H9 (cell line): ENCODE measurements at regions not wholly inside any gene's neighbourhood (a gene's known extent, or its start where the extent isn't known, plus 50 kb on each side); places are given as distances from the start of the nearest gene placed in this dataset.

Experiments
- DNase-seq: peaks from one replicate; pipeline ENCODE4 v3.0.0-alpha.2; 2017
- H2AFZ ChIP-seq: one replicate; pipeline ENCODE4 v1.6.1; 2013; ENCODE audit warnings: mild to moderate bottlenecking, low read length, control low read depth, moderate library complexity
- H2AK5ac ChIP-seq: 2 replicates; pipeline ENCODE4 v1.6.1; 2013; ENCODE audit warnings: low read length, control low read depth, mixed read lengths; ENCODE audit not compliant: insufficient read length
- H2BK120ac ChIP-seq: one replicate; pipeline ENCODE4 v1.6.1; 2013; ENCODE audit warnings: low read depth, mild to moderate bottlenecking, low read length, control low read depth, inconsistent platforms; ENCODE audit not compliant: poor library complexity, severe bottlenecking
- H2BK12ac ChIP-seq: 2 replicates; pipeline ENCODE4 v1.6.1; 2013; ENCODE audit warnings: low read length, control low read depth, mixed read lengths, low read depth; ENCODE audit not compliant: insufficient read length
- H2BK15ac ChIP-seq: 2 replicates; pipeline ENCODE4 v1.6.1; 2013; ENCODE audit warnings: low read depth, low read length, control low read depth
- H2BK20ac ChIP-seq: one replicate; pipeline ENCODE4 v1.6.1; 2013; ENCODE audit warnings: low read depth, mild to moderate bottlenecking, low read length, control low read depth, inconsistent platforms; ENCODE audit not compliant: poor library complexity, severe bottlenecking
- H2BK5ac ChIP-seq: 2 replicates; pipeline ENCODE4 v1.6.1; 2013; ENCODE audit warnings: low read length, control low read depth, mixed read lengths; ENCODE audit not compliant: insufficient read length
- H3K14ac ChIP-seq: 2 replicates; pipeline ENCODE4 v1.6.1; 2013; ENCODE audit warnings: low read length, control low read depth; ENCODE audit not compliant: insufficient read depth
- H3K18ac ChIP-seq: 2 replicates; pipeline ENCODE4 v1.6.1; 2013; ENCODE audit warnings: low read depth, mild to moderate bottlenecking, mixed read lengths, low read length, control low read depth; ENCODE audit not compliant: insufficient read length
- H3K23ac ChIP-seq: 2 replicates; pipeline ENCODE4 v1.6.1; 2013; ENCODE audit warnings: low read length, control low read depth, mixed read lengths, low read depth; ENCODE audit not compliant: insufficient read length
- H3K23me2 ChIP-seq: 2 replicates; pipeline ENCODE4 v1.6.1; 2013; ENCODE audit warnings: low read depth, mild to moderate bottlenecking, mixed read lengths, low read length, control low read depth; ENCODE audit not compliant: insufficient read length, poor library complexity, severe bottlenecking
- H3K27ac ChIP-seq: 2 replicates; pipeline ENCODE4 v1.5.1; 2013; ENCODE audit warnings: low read length, control low read depth, mixed read lengths, low read depth; ENCODE audit not compliant: insufficient read length
- H3K27me3 ChIP-seq: 2 replicates; pipeline ENCODE4 v1.6.1; 2013; ENCODE audit warnings: low read length, control low read depth, inconsistent platforms; ENCODE audit not compliant: insufficient read depth
- H3K4ac ChIP-seq: 2 replicates; pipeline ENCODE4 v1.6.1; 2013; ENCODE audit warnings: low read depth, mild to moderate bottlenecking, control low read depth, inconsistent platforms, low read length, moderate library complexity
- H3K4me1 ChIP-seq: 2 replicates; pipeline ENCODE4 v1.6.1; 2013; ENCODE audit warnings: low read length, control low read depth, inconsistent platforms; ENCODE audit not compliant: insufficient read depth
- H3K4me2 ChIP-seq: 2 replicates; pipeline ENCODE4 v1.6.1; 2013; ENCODE audit warnings: low read length, control low read depth, mixed read lengths; ENCODE audit not compliant: insufficient read length, insufficient read depth
- H3K56ac ChIP-seq: 2 replicates; pipeline ENCODE4 v1.6.1; 2013; ENCODE audit warnings: low read depth, mild to moderate bottlenecking, mixed read lengths, low read length, control low read depth; ENCODE audit not compliant: insufficient read length
- H3K79me1 ChIP-seq: 2 replicates; pipeline ENCODE4 v1.6.1; 2013; ENCODE audit warnings: low read depth, mild to moderate bottlenecking, moderate library complexity, low read length, control low read depth, inconsistent platforms; ENCODE audit not compliant: insufficient read depth, poor library complexity, severe bottlenecking
- H3K79me2 ChIP-seq: 2 replicates; pipeline ENCODE4 v1.6.1; 2013; ENCODE audit warnings: low read length, control low read depth, inconsistent platforms; ENCODE audit not compliant: insufficient read depth
- H3K9ac ChIP-seq: 2 replicates; pipeline ENCODE4 v1.6.1; 2013; ENCODE audit warnings: low read length, control low read depth, mixed read lengths; ENCODE audit not compliant: insufficient read length; ENCODE audit errors: extremely low read depth
- H3K9me3 ChIP-seq: one replicate; pipeline ENCODE4 v1.6.1; 2013; ENCODE audit warnings: low read depth, low read length, inconsistent platforms; ENCODE audit not compliant: control insufficient read depth
- H3T11ph ChIP-seq: one replicate; pipeline ENCODE4 v1.6.1; 2013; ENCODE audit warnings: mild to moderate bottlenecking, low read length, control low read depth, inconsistent platforms
- H4K20me1 ChIP-seq: one replicate; pipeline ENCODE4 v1.6.1; 2013; ENCODE audit not compliant: control insufficient read depth, insufficient read length, insufficient read depth
- H4K5ac ChIP-seq: 2 replicates; pipeline ENCODE4 v1.6.1; 2013; ENCODE audit warnings: low read depth, mild to moderate bottlenecking, mixed read lengths, low read length, control low read depth; ENCODE audit not compliant: insufficient read length
- H4K8ac ChIP-seq: replicated peaks from 2 replicates; pipeline ENCODE4 v1.6.1; 2013; ENCODE audit warnings: low read length, control low read depth, mixed read lengths, low read depth; ENCODE audit not compliant: insufficient read length
- H4K91ac ChIP-seq: 2 replicates; pipeline ENCODE4 v1.6.1; 2013; ENCODE audit warnings: low read depth, mild to moderate bottlenecking, moderate library complexity, mixed read lengths, low read length, control low read depth; ENCODE audit not compliant: insufficient read length
- H3K27ac Mint-ChIP-seq, 3 experiments: 2 replicates in 2 of 3; 3 replicates in 1 of 3; pipeline ENCODE4 v1.8.0; 2020 to 2021; ENCODE audit warnings: mixed read lengths in 3 of 3, mild to moderate bottlenecking in 1 of 3, moderate library complexity in 1 of 3
- H3K27me3 Mint-ChIP-seq: 2 replicates; pipeline ENCODE4 v1.8.0; 2021; ENCODE audit warnings: low read depth, mild to moderate bottlenecking, moderate library complexity, mixed read lengths
- H3K36me3 Mint-ChIP-seq, 3 experiments: 2 replicates in 2 of 3; 3 replicates in 1 of 3; pipeline ENCODE4 v1.8.0; 2020 to 2021; ENCODE audit warnings: low read depth in 3 of 3, mixed read lengths in 3 of 3; ENCODE audit not compliant: insufficient read depth in 1 of 3
- H3K4me1 Mint-ChIP-seq, 2 experiments: 2 replicates each; pipeline ENCODE4 v1.8.0; 2020; ENCODE audit warnings: mixed read lengths in 2 of 2
- H3K4me3 Mint-ChIP-seq, 2 experiments: 2 replicates in 1 of 2; 3 replicates in 1 of 2; pipeline ENCODE4 v1.8.0; 2020 to 2021; ENCODE audit warnings: mild to moderate bottlenecking in 2 of 2, mixed read lengths in 2 of 2, moderate library complexity in 1 of 2
- H3K9me3 Mint-ChIP-seq, 2 experiments: 2 replicates in 1 of 2; 3 replicates in 1 of 2; pipeline ENCODE4 v1.8.0; 2020; ENCODE audit warnings: mild to moderate bottlenecking in 2 of 2, mixed read lengths in 2 of 2, moderate library complexity in 1 of 2
- WGBS: extraction: QIAGEN DNeasy Blood & Tissue Kit; methylation state at CpG from one replicate; pipeline ENCODE4 v1.1.7; 2013; ENCODE audit warnings: missing lambda C conversion rate, low lambda C conversion rate, mixed read lengths; ENCODE audit not compliant: insufficient read length; ENCODE audit errors: extremely low coverage; 5-methylcytosine and 5-hydroxymethylcytosine counted together
- TF ChIP-seq, protein P1 (sequence below): fragments of 200-600 bp; sonication (generic); conservative IDR thresholded peaks from 3 replicates; pipeline ENCODE4 v1.8.0; 2021; ENCODE audit warnings: antibody characterized with exemption, mild to moderate bottlenecking

DNA sequence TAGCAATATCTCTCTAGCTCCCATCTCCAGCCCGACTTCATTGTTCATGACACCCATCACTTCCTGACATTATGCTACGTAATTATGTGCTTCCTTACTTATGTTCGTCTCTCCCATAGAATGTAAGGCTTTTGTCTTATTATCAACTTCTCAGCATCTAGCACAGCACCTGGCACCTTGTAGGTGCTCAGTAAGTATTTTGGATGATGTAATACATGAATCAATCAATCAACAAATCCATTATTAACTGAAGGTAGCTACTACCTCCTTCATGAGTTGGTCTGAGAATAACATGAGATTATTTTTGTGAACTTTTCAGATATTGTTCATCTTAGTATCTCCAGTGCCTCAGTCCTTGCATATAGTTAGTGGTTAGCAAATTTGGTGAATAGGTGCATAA lies 109.3 kb downstream of the EN1 start:
- Histone ChIP-seq H3K18ac (no peak overlapping the region), H2AK5ac (no peak overlapping the region), H4K5ac (no peak overlapping the region), H4K8ac (no peak overlapping the region), H3K79me1 (no peaks in the 10 kb centered on the region), H3K14ac (no peak overlapping the region), H3K4ac (no peak overlapping the region), H2BK20ac (no peak overlapping the region), H4K91ac (no peak overlapping the region), H3K79me2 (no peaks in the 10 kb centered on the region), H2BK15ac (no peak overlapping the region), H3K27me3 (no peaks in the 10 kb centered on the region), H4K20me1 (no peaks in the 10 kb centered on the region), H3K23me2 (no peaks in the 10 kb centered on the region), H3K56ac (no peak overlapping the region), H3K23ac (no peak overlapping the region), H3K4me2 (no peak overlapping the region), H3K9me3 (no peaks in the 10 kb centered on the region), H2BK5ac (no peak overlapping the region), H3T11ph (no peak overlapping the region), H3K27ac (no peak overlapping the region), H3K9ac (no peak overlapping the region), H2BK120ac (no peak overlapping the region), H2BK12ac (no peak overlapping the region), H2AFZ (no peak overlapping the region), H3K4me1 (peaks cover 6% of the 10 kb centered on the region; the same call in 1 of the 2 replicates)
- Mint-ChIP-seq H3K27me3 (peaks cover 6% of the 10 kb centered on the region; the same call in 1 of the 2 replicates), H3K4me3 (no peak overlapping the region), H3K27ac (no peak overlapping the region), H3K4me1 (peaks cover 29 to 33% of the 10 kb centered on the region in 2 experiments), H3K36me3 (peaks cover 0 to 7% (median 2%) of the 10 kb centered on the region in 3 experiments; a peak in 3 of 7 replicates), H3K9me3 (peaks cover 7 to 9% of the 10 kb centered on the region in 2 experiments; a peak in 3 of 5 replicates)
- no CpG with 5 or more reads among the region's 3 CpGs for WGBS
- TF ChIP-seq, protein P1, sequence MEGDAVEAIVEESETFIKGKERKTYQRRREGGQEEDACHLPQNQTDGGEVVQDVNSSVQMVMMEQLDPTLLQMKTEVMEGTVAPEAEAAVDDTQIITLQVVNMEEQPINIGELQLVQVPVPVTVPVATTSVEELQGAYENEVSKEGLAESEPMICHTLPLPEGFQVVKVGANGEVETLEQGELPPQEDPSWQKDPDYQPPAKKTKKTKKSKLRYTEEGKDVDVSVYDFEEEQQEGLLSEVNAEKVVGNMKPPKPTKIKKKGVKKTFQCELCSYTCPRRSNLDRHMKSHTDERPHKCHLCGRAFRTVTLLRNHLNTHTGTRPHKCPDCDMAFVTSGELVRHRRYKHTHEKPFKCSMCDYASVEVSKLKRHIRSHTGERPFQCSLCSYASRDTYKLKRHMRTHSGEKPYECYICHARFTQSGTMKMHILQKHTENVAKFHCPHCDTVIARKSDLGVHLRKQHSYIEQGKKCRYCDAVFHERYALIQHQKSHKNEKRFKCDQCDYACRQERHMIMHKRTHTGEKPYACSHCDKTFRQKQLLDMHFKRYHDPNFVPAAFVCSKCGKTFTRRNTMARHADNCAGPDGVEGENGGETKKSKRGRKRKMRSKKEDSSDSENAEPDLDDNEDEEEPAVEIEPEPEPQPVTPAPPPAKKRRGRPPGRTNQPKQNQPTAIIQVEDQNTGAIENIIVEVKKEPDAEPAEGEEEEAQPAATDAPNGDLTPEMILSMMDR: no peak
- DNase-seq: no peak
